HuH-7.5 (cell line): ENCODE measurements at regions not wholly inside any gene's neighbourhood (a gene's known extent, or its start where the extent isn't known, plus 50 kb on each side); places are given as distances from the start of the nearest gene placed in this dataset.
A peak's percentile ranks its signal among the peaks of the same experiment; 100 is the strongest.

ENCODE experiments used
- DNase-seq: peaks from one replicate; pipeline ENCODE4 v3.0.0; 2011; ENCODE audit warnings: low spot score

GRCh38 chr6:33967966-33968724 lies 164.3 kb upstream of the MLN start:
- DNase-seq: peak; percentile 76

- no peak for DNase-seq
These were observed 163.5 kb upstream of the MLN start for GRCh38 chr6:33967265-33967767.

DNA sequence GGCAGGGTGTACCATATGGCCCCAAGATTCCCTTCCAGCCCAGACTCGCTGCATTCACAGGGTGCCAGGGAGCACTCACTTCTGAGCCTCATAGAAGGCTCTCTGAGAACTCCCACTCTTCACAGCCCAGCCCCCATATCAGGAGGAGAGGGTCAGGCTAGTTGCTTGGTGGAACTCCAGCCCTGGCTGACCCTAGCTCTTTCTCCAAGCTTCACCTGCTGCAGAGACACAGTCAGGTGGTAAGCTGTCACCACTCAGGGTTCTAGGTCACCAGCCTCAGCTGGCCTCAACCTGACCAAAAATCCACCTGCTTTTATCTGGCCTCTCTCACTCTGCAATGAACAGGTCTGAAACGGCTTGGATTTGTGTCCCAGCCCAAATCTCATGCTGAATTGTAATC lies 162.7 kb upstream of the MLN start:
- DNase-seq: no peak

DNA sequence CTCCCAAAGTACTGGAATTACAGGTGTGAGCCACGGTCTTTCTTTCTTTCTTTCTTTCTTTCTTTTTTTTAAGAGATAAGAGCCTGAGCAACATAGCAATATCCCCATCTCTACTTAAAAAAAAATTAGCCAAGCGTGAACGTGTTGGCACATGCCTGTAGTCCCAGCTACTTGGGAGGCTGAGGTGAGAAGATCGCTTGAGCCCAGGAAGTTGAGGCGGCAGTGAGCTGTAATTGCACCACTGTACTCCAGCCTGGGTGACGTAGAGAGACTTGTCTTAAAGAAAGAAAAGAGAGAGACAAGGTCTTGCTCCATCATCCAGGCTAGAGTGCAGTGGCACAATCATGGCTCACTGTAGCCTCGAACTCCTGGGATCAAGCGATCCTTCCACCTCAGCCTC lies 162.0 kb upstream of the MLN start:
- DNase-seq: no peak

- DNase-seq: no peak
These were observed 160.6 kb upstream of the MLN start for GRCh38 chr6:33964387-33964786.

DNA sequence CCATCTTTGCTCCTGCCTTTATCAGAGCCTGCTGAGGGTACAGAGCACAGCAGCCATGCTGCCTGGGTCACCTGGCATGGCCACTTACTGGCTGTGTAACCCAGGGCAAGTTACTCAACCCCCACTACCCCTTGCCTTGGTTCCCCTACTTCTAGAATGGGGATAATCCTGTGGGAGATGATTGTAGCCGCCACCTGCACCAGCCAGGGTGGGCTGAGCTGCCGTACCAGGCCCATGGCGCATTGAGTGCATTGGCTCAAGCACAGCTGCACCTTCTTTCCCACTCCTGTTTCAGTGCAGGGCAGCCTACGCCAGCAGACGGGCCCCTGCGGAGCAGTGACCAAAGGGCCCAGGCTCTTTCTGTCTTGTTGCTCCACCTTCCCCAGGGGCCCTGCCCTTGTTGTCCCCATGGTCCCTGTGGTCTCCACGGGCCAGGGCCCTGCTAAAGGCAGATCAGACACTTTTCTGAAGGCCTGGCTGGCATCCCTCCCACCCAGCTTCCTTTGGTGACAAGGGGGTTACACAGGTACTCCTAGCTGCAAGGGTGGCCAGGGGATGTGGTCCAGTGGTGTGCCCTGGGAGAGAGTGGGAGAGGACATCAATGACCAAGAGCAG lies 159.4 kb upstream of the MLN start:
- no peak for DNase-seq

GRCh38 chr6:33962246-33963027 lies 158.6 kb upstream of the MLN start:
- no peak for DNase-seq

DNA sequence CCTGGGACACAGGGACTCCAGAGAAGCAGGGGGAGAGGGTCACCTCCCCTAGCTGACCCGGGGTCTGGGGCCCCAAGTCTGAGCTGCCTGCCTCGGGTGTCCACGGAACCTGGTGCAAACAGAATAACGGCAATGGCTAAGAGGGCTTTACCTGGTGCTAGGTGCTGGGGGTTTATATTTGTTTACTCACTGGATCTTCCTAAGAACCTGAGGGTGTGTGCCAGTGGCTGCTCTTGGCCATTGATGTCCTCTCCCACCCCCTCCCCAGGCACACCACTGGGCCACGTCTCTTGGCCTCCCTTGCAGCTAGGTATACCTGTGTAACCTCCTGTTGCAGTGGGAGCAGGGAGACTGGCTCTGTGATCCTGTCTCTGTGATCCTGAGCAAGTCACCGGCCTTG lies 157.9 kb upstream of the MLN start:
- DNase-seq: no peak

DNA sequence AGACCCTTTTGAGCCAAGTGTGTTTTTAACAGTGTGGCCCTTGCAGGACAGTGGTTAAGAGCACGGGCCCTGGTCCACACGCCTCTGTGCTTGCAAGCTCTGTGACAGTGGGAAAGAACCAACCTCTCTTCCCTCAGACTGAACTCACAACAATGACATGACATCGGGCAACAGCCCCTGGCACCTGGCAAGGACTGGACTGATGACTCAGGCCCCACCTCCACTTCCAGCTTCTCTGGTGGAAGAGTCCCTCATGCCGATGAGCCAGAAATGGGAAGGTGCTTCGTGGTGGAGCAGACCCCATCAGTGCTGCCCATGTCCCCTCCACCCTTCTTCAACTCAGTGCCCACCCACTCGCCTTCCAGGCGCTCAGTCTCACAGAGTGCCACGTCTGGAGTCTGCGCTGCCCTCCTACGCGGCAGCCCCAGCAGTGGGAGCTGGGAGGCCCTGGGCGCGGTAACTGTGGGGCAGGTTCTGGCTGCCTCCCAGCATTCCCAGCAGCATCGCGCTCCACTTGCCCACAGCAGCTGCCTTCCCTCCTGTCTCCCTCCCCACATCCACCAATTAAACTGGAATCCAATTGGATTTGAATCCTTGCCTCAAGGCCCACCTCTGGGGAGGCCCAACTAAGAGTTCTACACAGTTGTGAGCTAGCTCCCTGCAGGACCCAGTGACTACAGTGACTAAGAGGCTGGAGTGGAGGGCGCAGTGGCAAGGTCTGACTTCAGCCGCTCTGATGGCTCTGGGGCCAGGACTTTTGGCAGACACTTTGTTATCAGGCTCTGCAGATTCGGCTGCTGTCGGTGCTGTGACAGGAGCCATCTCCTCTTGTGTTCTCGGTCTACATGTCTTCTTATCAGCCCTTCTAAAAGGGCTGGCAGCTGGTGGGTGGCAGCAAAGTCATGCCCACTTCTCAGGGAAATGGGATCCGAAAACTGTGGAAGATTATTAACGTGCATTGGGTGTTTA lies 156.8 kb upstream of the MLN start:
- DNase-seq: no peak

- no peak for DNase-seq
These were observed 156.0 kb upstream of the MLN start for GRCh38 chr6:33959661-33960344.

DNA sequence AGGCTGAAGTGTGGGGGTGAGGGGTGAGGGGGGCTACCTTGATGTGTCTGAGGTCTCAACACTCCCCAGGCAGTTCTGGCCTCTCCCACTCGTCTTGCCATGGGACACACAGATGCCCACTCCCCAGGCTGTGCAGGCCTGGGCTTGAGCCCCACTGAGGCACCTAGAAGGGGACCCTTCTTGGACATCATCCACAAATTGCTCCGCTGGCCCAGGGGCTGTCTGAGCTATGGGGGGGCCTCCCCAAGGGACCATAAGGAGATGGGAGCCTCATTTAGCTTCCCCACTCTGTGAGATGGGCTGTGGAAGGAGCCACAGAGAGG lies 155.5 kb upstream of the MLN start:
- no peak for DNase-seq

- DNase-seq: no peak
These were observed 154.9 kb upstream of the MLN start for GRCh38 chr6:33958526-33959328.

GRCh38 chr6:33957892-33958525 lies 154.2 kb upstream of the MLN start:
- DNase-seq: no peak

DNA sequence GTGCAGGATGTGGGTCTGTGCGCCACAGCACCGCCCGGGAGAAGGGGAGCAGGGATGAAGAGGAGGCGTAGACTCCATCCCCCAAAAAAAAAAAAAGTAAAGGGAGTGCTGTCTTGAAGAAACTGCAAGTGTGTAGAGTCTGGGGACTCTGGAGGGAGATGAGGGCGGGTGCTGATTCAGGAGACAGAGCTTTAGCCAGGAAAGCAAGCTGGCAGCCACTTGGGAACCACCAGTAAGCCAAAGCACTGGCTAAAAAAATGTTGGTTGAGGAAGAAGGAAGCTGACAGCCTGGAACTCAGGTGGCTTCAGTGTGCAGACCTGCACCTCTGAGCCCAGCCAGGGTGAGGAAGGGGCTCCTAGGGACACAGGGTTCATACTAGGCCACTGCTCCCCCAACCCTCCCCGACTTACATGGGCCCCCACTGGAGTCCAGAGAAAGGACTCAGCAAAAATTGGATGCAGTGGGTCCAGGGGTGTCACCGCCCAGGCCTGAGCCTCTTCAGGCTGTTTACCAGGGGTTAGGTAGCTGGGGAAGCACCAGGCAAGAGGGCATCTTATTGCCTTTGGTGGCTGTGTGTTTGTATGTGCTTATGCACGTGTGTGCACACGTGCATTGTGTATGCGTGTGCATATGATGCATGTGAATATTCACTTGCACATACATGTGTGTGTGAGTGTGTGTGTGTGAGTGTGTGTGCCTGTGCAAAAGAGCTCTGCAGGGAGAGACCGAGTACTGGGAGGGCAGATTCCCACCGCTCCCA lies 153.5 kb upstream of the MLN start:
- no peak for DNase-seq

GRCh38 chr6:33956206-33956605 lies 152.4 kb upstream of the MLN start:
- no peak for DNase-seq

DNA sequence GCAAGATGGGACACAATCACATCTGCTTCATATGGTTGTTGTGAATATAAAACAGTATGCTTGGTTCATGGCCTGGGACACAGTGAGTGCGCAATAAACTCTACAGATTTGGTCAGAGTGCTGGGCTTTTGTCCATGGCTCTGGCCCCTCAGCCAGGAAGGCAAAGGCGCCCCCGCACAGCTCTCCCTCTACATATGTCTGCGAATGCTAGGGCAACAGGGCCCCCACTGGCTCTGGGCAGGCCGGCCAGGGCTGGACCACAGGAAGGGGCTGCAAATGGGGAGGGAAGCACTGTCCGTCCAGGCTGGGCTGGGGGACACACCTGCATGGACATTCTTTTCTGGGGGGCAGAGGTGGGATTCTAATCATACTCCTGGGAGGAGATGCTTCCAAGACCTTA lies 151.8 kb upstream of the MLN start:
- no peak for DNase-seq

- DNase-seq: no peak
These were observed 150.7 kb upstream of the MLN start for GRCh38 chr6:33954453-33954852.

DNA sequence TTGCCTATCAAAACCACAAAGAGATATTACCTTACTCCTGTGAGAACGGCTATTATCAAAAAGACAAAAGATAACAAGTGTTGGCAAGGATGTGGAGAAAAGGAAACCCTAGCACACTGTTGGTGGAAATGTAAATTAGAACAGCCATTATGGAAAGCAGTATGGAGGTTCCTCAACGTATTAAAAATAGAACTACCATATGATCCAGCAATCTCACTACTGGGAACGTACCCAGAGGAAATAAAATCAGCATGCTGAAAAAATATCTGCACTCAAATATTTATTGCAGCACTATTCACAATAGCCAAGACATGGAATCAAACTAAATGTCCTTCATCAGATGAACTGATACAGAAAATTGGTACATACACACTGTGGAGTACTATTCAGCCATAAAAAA lies 149.4 kb upstream of the MLN start:
- DNase-seq: no peak

GRCh38 chr6:33952016-33952415 lies 148.2 kb upstream of the MLN start:
- DNase-seq: no peak
